Astrocyte (in vitro differentiated cells and primary cell): ENCODE measurements at regions not wholly inside any gene's neighbourhood (a gene's known extent, or its start where the extent isn't known, plus 50 kb on each side); places are given as distances from the start of the nearest gene placed in this dataset.

ENCODE experiments used
- DNase-seq: peaks from one replicate; pipeline ENCODE4 v3.0.0-alpha.2; 2010; ENCODE audit warnings: low read depth
- FAIRE-seq: peaks from 2 replicates; lab custom pipeline; 2011; peaks lifted over from hg19 to GRCh38; lab: Jason Lieb, UNC
- H2AFZ ChIP-seq: 2 replicates; pipeline ENCODE4 v1.6.0; 2012; ENCODE audit warnings: low read depth, low read length, inconsistent platforms
- H3K27ac ChIP-seq: 2 replicates; pipeline ENCODE4 v1.5.1; 2011; ENCODE audit warnings: low read depth, low read length, inconsistent platforms
- H3K27me3 ChIP-seq: 2 replicates; pipeline ENCODE4 v1.6.0; 2011; ENCODE audit warnings: low read length, inconsistent platforms; ENCODE audit not compliant: insufficient read depth
- H3K36me3 ChIP-seq: 2 replicates; pipeline ENCODE4 v1.5.1; 2011; ENCODE audit warnings: low read length, inconsistent platforms; ENCODE audit not compliant: insufficient read depth
- H3K4me1 ChIP-seq: 2 replicates; pipeline ENCODE4 v1.5.1; 2011; ENCODE audit warnings: low read length, inconsistent platforms; ENCODE audit not compliant: insufficient read depth
- H3K4me2 ChIP-seq: 2 replicates; pipeline ENCODE4 v1.6.0; 2012; ENCODE audit warnings: low read length, inconsistent platforms
- H3K4me3 ChIP-seq: 2 replicates; pipeline ENCODE4 v1.5.1; 2011; ENCODE audit warnings: low read depth, mild to moderate bottlenecking, low read length, inconsistent platforms; ENCODE audit not compliant: insufficient read depth
- H3K79me2 ChIP-seq: 2 replicates; pipeline ENCODE4 v1.6.0; 2012; ENCODE audit warnings: mild to moderate bottlenecking, low read length, inconsistent platforms; ENCODE audit not compliant: insufficient read depth
- H3K9ac ChIP-seq: 2 replicates; pipeline ENCODE4 v1.6.0; 2012; ENCODE audit warnings: mild to moderate bottlenecking, low read length, inconsistent platforms
- H3K9me3 ChIP-seq: 2 replicates; pipeline ENCODE4 v1.5.1; 2012; ENCODE audit warnings: low read depth, mild to moderate bottlenecking, low read length, inconsistent platforms; ENCODE audit not compliant: insufficient read depth
- H4K20me1 ChIP-seq: 2 replicates; pipeline ENCODE4 v1.6.0; 2012; ENCODE audit warnings: low read length, inconsistent platforms; ENCODE audit not compliant: insufficient read depth
- H3K27ac Mint-ChIP-seq: one replicate; pipeline ENCODE4 v1.8.0; 2021; ENCODE audit warnings: mild to moderate bottlenecking, mixed read lengths; ENCODE audit not compliant: unreplicated experiment
- H3K27me3 Mint-ChIP-seq: one replicate; pipeline ENCODE4 v1.8.0; 2021; ENCODE audit warnings: low read depth, mixed read lengths; ENCODE audit not compliant: unreplicated experiment
- H3K36me3 Mint-ChIP-seq: one replicate; pipeline ENCODE4 v1.8.0; 2021; ENCODE audit warnings: low read depth, mixed read lengths; ENCODE audit not compliant: unreplicated experiment
- H3K4me1 Mint-ChIP-seq: one replicate; pipeline ENCODE4 v1.8.0; 2021; ENCODE audit warnings: low read depth, mixed read lengths; ENCODE audit not compliant: unreplicated experiment
- H3K4me3 Mint-ChIP-seq: one replicate; pipeline ENCODE4 v1.8.0; 2021; ENCODE audit warnings: mild to moderate bottlenecking, moderate library complexity, mixed read lengths; ENCODE audit not compliant: unreplicated experiment
- H3K9me3 Mint-ChIP-seq: one replicate; pipeline ENCODE4 v1.8.0; 2021; ENCODE audit warnings: mild to moderate bottlenecking, mixed read lengths; ENCODE audit not compliant: unreplicated experiment
- EZH2 ChIP-seq: IDR thresholded peaks from 2 replicates; pipeline ENCODE4 v1.6.1; 2012; ENCODE audit warnings: mild to moderate bottlenecking, low read length, inconsistent platforms; ENCODE audit not compliant: insufficient read depth
- TF ChIP-seq, protein P1 (sequence below): IDR thresholded peaks from 2 replicates; pipeline ENCODE4 v1.5.1; 2011; ENCODE audit warnings: low read depth, mild to moderate bottlenecking, inconsistent platforms, low read length, moderate library complexity; ENCODE audit not compliant: insufficient read depth

- H3K4me3 Mint-ChIP-seq = no peak overlapping the region
- Histone ChIP-seq H3K27me3 (no peaks in the 10 kb centered on the region), H3K4me1 (no peaks in the 10 kb centered on the region), H2AFZ (no peak overlapping the region), H3K4me3 (no peak overlapping the region), H3K4me2 (no peak overlapping the region), H3K79me2 (no peaks in the 10 kb centered on the region), H3K9ac (no peak overlapping the region), H3K27ac (no peak overlapping the region), H3K9me3 (no peaks in the 10 kb centered on the region), H3K36me3 (no peaks in the 10 kb centered on the region), H4K20me1 (no peaks in the 10 kb centered on the region)
- H3K27me3 Mint-ChIP-seq = no peaks in the 10 kb centered on the region
- H3K4me1 Mint-ChIP-seq = peaks cover 9% of the 10 kb centered on the region
- no peaks in the 10 kb centered on the region for H3K36me3 Mint-ChIP-seq
- no peak for TF ChIP-seq EZH2
- TF ChIP-seq, protein P1, sequence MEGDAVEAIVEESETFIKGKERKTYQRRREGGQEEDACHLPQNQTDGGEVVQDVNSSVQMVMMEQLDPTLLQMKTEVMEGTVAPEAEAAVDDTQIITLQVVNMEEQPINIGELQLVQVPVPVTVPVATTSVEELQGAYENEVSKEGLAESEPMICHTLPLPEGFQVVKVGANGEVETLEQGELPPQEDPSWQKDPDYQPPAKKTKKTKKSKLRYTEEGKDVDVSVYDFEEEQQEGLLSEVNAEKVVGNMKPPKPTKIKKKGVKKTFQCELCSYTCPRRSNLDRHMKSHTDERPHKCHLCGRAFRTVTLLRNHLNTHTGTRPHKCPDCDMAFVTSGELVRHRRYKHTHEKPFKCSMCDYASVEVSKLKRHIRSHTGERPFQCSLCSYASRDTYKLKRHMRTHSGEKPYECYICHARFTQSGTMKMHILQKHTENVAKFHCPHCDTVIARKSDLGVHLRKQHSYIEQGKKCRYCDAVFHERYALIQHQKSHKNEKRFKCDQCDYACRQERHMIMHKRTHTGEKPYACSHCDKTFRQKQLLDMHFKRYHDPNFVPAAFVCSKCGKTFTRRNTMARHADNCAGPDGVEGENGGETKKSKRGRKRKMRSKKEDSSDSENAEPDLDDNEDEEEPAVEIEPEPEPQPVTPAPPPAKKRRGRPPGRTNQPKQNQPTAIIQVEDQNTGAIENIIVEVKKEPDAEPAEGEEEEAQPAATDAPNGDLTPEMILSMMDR = no peak
- H3K27ac Mint-ChIP-seq = peak overlapping the region; percentile 2
- FAIRE-seq (no peak), DNase-seq (no peak)
- H3K9me3 Mint-ChIP-seq = no peaks in the 10 kb centered on the region
Observed at GRCh38 chr11:79845002-79845709, 404.3 kb upstream of the TENM4 start.

GRCh38 chr11:79834015-79834414 lies 393.2 kb upstream of the TENM4 start:
- Histone ChIP-seq H3K27ac (no peak overlapping the region), H3K36me3 (no peaks in the 10 kb centered on the region), H3K4me1 (no peaks in the 10 kb centered on the region), H3K4me3 (no peak overlapping the region), H3K9me3 (no peaks in the 10 kb centered on the region), H3K79me2 (no peaks in the 10 kb centered on the region), H3K27me3 (no peaks in the 10 kb centered on the region), H3K4me2 (no peak overlapping the region), H2AFZ (no peak overlapping the region), H4K20me1 (no peaks in the 10 kb centered on the region), H3K9ac (no peak overlapping the region)
- no peak for DNase-seq
- no peaks in the 10 kb centered on the region for H3K9me3 Mint-ChIP-seq
- FAIRE-seq = no peak
- no peak for TF ChIP-seq EZH2
- TF ChIP-seq, protein P1 = no peak
- H3K4me1 Mint-ChIP-seq = no peaks in the 10 kb centered on the region
- H3K36me3 Mint-ChIP-seq = no peaks in the 10 kb centered on the region
- no peaks in the 10 kb centered on the region for H3K27me3 Mint-ChIP-seq
- H3K27ac Mint-ChIP-seq = no peak overlapping the region
- no peak overlapping the region for H3K4me3 Mint-ChIP-seq

DNA sequence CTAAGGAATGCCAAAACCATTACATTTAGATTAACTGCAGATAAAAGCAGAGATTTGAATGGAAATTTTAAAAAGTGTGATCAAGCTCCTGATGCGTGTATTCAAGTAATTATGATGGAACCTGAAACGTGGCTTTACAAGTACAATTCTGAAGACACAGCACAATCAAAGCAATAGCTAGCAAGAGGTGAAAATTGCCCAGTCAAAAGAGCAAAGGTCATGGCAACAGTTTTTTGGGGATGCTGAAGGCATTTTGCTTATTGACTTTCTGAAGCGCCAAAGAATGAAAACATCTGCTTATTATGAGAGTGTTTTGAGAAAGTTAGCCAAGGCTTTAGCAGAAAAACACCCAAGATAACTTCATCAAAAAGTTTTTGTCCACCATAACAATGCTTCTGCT lies 389.6 kb upstream of the TENM4 start:
- Histone ChIP-seq H3K79me2 (no peaks in the 10 kb centered on the region), H3K4me1 (no peaks in the 10 kb centered on the region), H3K27ac (no peak overlapping the region), H3K9me3 (no peaks in the 10 kb centered on the region), H3K4me2 (no peak overlapping the region), H3K36me3 (no peaks in the 10 kb centered on the region), H3K4me3 (no peak overlapping the region), H3K27me3 (no peaks in the 10 kb centered on the region), H3K9ac (no peak overlapping the region), H4K20me1 (no peaks in the 10 kb centered on the region), H2AFZ (no peak overlapping the region)
- Mint-ChIP-seq H3K4me1 (no peaks in the 10 kb centered on the region), H3K9me3 (no peaks in the 10 kb centered on the region), H3K27me3 (no peaks in the 10 kb centered on the region), H3K36me3 (no peaks in the 10 kb centered on the region), H3K4me3 (no peak overlapping the region), H3K27ac (no peak overlapping the region)
- TF ChIP-seq, protein P1 = no peak
- no peak for TF ChIP-seq EZH2
- FAIRE-seq (no peak), DNase-seq (no peak)
